Keratinocyte (primary cell): ENCODE measurements at regions not wholly inside any gene's neighbourhood (a gene's known extent, or its start where the extent isn't known, plus 50 kb on each side); places are given as distances from the start of the nearest gene placed in this dataset.

Source experiments
- DNase-seq: peaks from one replicate; pipeline ENCODE4 v3.0.0-alpha.2; 2011; ENCODE audit warnings: low read depth, missing footprints, low spot score
- FAIRE-seq: peaks from 2 replicates; lab custom pipeline; 2011; peaks lifted over from hg19 to GRCh38; lab: Jason Lieb, UNC
- H2AFZ ChIP-seq: 2 replicates; pipeline ENCODE4 v1.6.0; 2012; ENCODE audit warnings: low read length, control low read depth, inconsistent platforms; ENCODE audit not compliant: control insufficient read depth
- H3K27ac ChIP-seq: 2 replicates; pipeline ENCODE4 v1.5.1; 2011; ENCODE audit warnings: low read length; ENCODE audit not compliant: control insufficient read depth, insufficient read depth
- H3K27me3 ChIP-seq: 3 replicates; pipeline ENCODE4 v1.6.0; 2011; ENCODE audit warnings: low read length; ENCODE audit not compliant: control insufficient read depth, insufficient read depth; ENCODE audit errors: extremely low read depth
- H3K36me3 ChIP-seq, 2 experiments: 2 replicates in 1 of 2; 3 replicates in 1 of 2; pipeline ENCODE4 v1.5.1; 2011; ENCODE audit warnings: low read length in 2 of 2, mild to moderate bottlenecking in 1 of 2; ENCODE audit not compliant: control insufficient read depth in 2 of 2, insufficient read depth in 2 of 2; ENCODE audit errors: extremely low read depth in 1 of 2
- H3K4me1 ChIP-seq: 3 replicates; pipeline ENCODE4 v1.5.1; 2011; ENCODE audit warnings: low read length; ENCODE audit not compliant: control insufficient read depth, insufficient read depth; ENCODE audit errors: extremely low read depth
- H3K4me2 ChIP-seq: 3 replicates; pipeline ENCODE4 v1.6.0; 2011; ENCODE audit warnings: low read depth, low read length; ENCODE audit not compliant: control insufficient read depth, insufficient read depth; ENCODE audit errors: extremely low read depth
- H3K4me3 ChIP-seq, 3 experiments: fragments of 200-600 bp in 1 of 3; sonication (generic) in 1 of 3; 2 replicates in 2 of 3; 3 replicates in 1 of 3; pipeline ENCODE4 v1.5.1; 2011 to 2016; ENCODE audit warnings: low read length in 3 of 3, mild to moderate bottlenecking in 3 of 3, control low read depth in 2 of 3, inconsistent platforms in 1 of 3, low read depth in 1 of 3, mixed read lengths in 1 of 3, mixed run types in 1 of 3, moderate library complexity in 1 of 3; ENCODE audit not compliant: control insufficient read depth in 2 of 3, insufficient read depth in 2 of 3; ENCODE audit errors: extremely low read depth in 1 of 3
- H3K79me2 ChIP-seq: 2 replicates; pipeline ENCODE4 v1.6.0; 2012; ENCODE audit warnings: low read length; ENCODE audit not compliant: control insufficient read depth, insufficient read depth
- H3K9ac ChIP-seq: 3 replicates; pipeline ENCODE4 v1.6.0; 2011; ENCODE audit warnings: low read length; ENCODE audit not compliant: control insufficient read depth, insufficient read depth; ENCODE audit errors: extremely low read depth
- H3K9me1 ChIP-seq: 3 replicates; pipeline ENCODE4 v1.6.0; 2011; ENCODE audit warnings: low read length; ENCODE audit not compliant: control insufficient read depth, insufficient read depth; ENCODE audit errors: extremely low read depth
- H3K9me3 ChIP-seq: 2 replicates; pipeline ENCODE4 v1.5.1; 2012; ENCODE audit warnings: low read depth, low read length; ENCODE audit not compliant: control insufficient read depth
- H4K20me1 ChIP-seq: 3 replicates; pipeline ENCODE4 v1.6.0; 2011; ENCODE audit warnings: low read length; ENCODE audit not compliant: control insufficient read depth, insufficient read depth; ENCODE audit errors: extremely low read depth
- EZH2 ChIP-seq: IDR thresholded peaks from one replicate; pipeline ENCODE4 v1.6.1; 2012; ENCODE audit warnings: inconsistent platforms, mild to moderate bottlenecking, low read length, moderate library complexity
- dilution Hi-C: fragments of 300-500 bp; cut with MboI; formaldehyde crosslinking; loops from one replicate; pipeline ENCODE4 v1.7.0; 2020; ENCODE audit warnings: low sequenced_read_pairs; ENCODE audit not compliant: extremely low pct_ligation_motif_present
- TF ChIP-seq, protein P1 (sequence below), 3 experiments: IDR thresholded peaks in 1 of 3; conservative IDR thresholded peaks in 1 of 3; optimal IDR thresholded peaks in 1 of 3; 2 replicates in 2 of 3; 3 replicates in 1 of 3; pipeline versions ENCODE3 to v1.5.1; 2011; ENCODE audit warnings: low read length in 3 of 3, mild to moderate bottlenecking in 3 of 3, moderate library complexity in 2 of 3, control low read depth in 1 of 3, inconsistent platforms in 1 of 3; ENCODE audit not compliant: insufficient read depth in 2 of 3; ENCODE audit errors: extremely low read depth in 1 of 3

DNA sequence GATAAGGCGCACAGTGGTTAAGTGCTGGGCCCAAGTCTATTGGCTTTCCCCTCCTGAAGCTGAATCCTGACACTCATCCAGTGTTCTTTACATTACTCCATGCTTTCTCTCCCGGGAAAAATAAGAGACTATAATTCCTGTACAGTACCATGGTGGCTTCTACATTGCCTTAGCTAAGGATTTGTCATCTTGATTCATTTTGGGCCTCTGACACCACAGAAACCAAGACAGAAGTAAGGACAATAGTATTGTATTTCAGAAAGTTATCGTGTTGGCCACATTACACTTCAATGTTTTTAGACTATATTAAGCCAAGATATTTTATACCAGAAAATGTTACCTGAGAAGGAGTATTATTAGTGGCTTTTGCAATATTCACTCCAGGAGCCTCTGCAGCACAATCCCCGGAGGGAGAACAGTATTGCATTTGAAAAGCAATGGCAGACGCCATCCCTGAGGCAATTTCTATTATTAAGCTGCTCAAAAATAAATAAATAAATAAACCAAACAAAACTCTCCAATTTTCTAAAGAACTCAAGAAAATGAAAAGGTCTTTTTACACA is 267.9 kb downstream of the ENC1 start:
- DNase-seq (no peak), FAIRE-seq (no peak)
- dilution Hi-C loops = no loop called here
- Histone ChIP-seq H3K4me3 (no peak overlapping the region), H4K20me1 (no peaks in the 10 kb centered on the region), H3K27ac (no peak overlapping the region), H3K4me2 (no peak overlapping the region), H3K9me1 (no peaks in the 10 kb centered on the region), H2AFZ (no peak overlapping the region), H3K79me2 (no peaks in the 10 kb centered on the region), H3K9ac (no peak overlapping the region), H3K36me3 (no peaks in the 10 kb centered on the region), H3K9me3 (no peaks in the 10 kb centered on the region), H3K27me3 (no peaks in the 10 kb centered on the region), H3K4me1 (peaks cover 7% of the 10 kb centered on the region)
- TF ChIP-seq, protein P1, sequence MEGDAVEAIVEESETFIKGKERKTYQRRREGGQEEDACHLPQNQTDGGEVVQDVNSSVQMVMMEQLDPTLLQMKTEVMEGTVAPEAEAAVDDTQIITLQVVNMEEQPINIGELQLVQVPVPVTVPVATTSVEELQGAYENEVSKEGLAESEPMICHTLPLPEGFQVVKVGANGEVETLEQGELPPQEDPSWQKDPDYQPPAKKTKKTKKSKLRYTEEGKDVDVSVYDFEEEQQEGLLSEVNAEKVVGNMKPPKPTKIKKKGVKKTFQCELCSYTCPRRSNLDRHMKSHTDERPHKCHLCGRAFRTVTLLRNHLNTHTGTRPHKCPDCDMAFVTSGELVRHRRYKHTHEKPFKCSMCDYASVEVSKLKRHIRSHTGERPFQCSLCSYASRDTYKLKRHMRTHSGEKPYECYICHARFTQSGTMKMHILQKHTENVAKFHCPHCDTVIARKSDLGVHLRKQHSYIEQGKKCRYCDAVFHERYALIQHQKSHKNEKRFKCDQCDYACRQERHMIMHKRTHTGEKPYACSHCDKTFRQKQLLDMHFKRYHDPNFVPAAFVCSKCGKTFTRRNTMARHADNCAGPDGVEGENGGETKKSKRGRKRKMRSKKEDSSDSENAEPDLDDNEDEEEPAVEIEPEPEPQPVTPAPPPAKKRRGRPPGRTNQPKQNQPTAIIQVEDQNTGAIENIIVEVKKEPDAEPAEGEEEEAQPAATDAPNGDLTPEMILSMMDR (optimal IDR thresholded peaks at IDR 0.05 in 1 of 3, IDR thresholded peaks at IDR 0.05 in 1 of 3, conservative IDR thresholded peaks at IDR 0.05 in 1 of 3; ENCODE audit: extremely low read depth in 1 of 3, insufficient read depth in 2 of 3, low read length in 3 of 3) = no peak

DNA sequence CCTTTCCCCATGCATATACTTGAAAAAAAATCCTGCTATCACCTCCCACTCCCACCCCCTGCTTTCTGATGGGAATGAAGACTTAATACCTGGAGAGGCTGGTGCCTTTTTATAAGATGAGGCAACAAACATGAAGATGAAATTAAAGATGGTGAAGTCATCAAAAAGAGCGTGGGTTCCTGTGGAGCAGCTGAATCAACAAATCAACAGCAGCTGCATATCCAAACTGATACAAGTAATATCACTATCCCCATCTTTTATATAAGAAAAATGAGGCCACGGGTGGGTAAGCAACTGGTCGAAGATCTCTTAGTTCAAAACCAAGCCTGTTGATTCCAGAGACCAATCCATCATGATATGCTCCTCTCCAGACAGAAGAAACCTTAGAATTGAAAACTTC is 268.5 kb downstream of the ENC1 start:
- Histone ChIP-seq H2AFZ (no peak overlapping the region), H3K4me3 (no peak overlapping the region), H3K9me3 (no peaks in the 10 kb centered on the region), H3K36me3 (no peaks in the 10 kb centered on the region), H3K27ac (no peak overlapping the region), H3K4me2 (no peak overlapping the region), H4K20me1 (no peaks in the 10 kb centered on the region), H3K79me2 (no peaks in the 10 kb centered on the region), H3K27me3 (no peaks in the 10 kb centered on the region), H3K9ac (no peak overlapping the region), H3K4me1 (peaks cover 3% of the 10 kb centered on the region), H3K9me1 (no peaks in the 10 kb centered on the region)
- FAIRE-seq (no peak), DNase-seq (no peak)
- dilution Hi-C loops = no loop called here
- TF ChIP-seq EZH2 = no peak
- TF ChIP-seq, protein P1 (optimal IDR thresholded peaks at IDR 0.05 in 1 of 3, IDR thresholded peaks at IDR 0.05 in 1 of 3, conservative IDR thresholded peaks at IDR 0.05 in 1 of 3; ENCODE audit: extremely low read depth in 1 of 3, insufficient read depth in 2 of 3, low read length in 3 of 3) = no peak
